ENCODE measurements at regions not wholly inside any gene's neighbourhood (a gene's known extent, or its start where the extent isn't known, plus 50 kb on each side); places are given as distances from the start of the nearest gene placed in this dataset.
"Not testable (repeated sequence)": the region's sequence is repeated elsewhere in the genome, so short reads cannot be mapped to it uniquely, and the experiment has no call there.

- Mint-ChIP-seq H3K27me3 (peaks cover 0 to 3% of the 10 kb centered on the region in 2 donors), H3K4me3 (no peak overlapping the region), H3K36me3 (no peaks in the 10 kb centered on the region), H3K9me3 (no peaks in the 10 kb centered on the region), H3K27ac (no peak overlapping the region), H3K4me1 (no peaks in the 10 kb centered on the region)
- H3K4me1 ChIP-seq (ENCODE audit: control insufficient read depth in 1 of 2, extremely low read depth in 1 of 2, insufficient read depth in 2 of 2, low read length in 2 of 2), result no peaks in the 10 kb centered on the region
- no peak overlapping the region for H3K27ac ChIP-seq (ENCODE audit: low read length)
- H3K36me3 ChIP-seq (ENCODE audit: control insufficient read depth in 2 of 2, extremely low read depth in 1 of 2, insufficient read depth in 1 of 2, low read length in 1 of 2), result no peaks in the 10 kb centered on the region
- no peak overlapping the region for H3K4me3 ChIP-seq (ENCODE audit: control insufficient read depth in 1 of 2, extremely low read depth in 1 of 2, low read length in 1 of 2)
- DNase-seq, result no peak
- H3K9me3 ChIP-seq, result no peaks in the 10 kb centered on the region
- ATAC-seq (replicated peaks in 1 of 4), result no peak
- POLR2A ChIA-PET, result no interaction called here
- WGBS (ENCODE audit: insufficient coverage), result 7% methylated on average over 2 of the region's 3 CpGs
- H3K27me3 ChIP-seq (replicated peaks in 1 of 2; ENCODE audit: control insufficient read depth in 2 of 2, extremely low read depth in 1 of 2, insufficient read depth in 2 of 2, low read length in 1 of 2), result peaks cover 0 to 11% of the 10 kb centered on the region in 2 experiments
- CTCF ChIA-PET, result no interaction called here
Measured at GRCh38 chr7:51369746-51370145, 53.1 kb upstream of the COBL start.

- H3K9me3 Mint-ChIP-seq; H3K4me3 Mint-ChIP-seq; H3K4me1 ChIP-seq (ENCODE audit: control insufficient read depth in 1 of 2, extremely low read depth in 1 of 2, insufficient read depth in 2 of 2, low read length in 2 of 2); H3K27ac Mint-ChIP-seq; CTCF ChIA-PET; DNase-seq; H3K4me3 ChIP-seq (ENCODE audit: control insufficient read depth in 1 of 2, extremely low read depth in 1 of 2, low read length in 1 of 2); POLR2A ChIA-PET; ATAC-seq (replicated peaks in 1 of 4); H3K36me3 Mint-ChIP-seq; H3K27ac ChIP-seq (ENCODE audit: low read length); H3K36me3 ChIP-seq (ENCODE audit: control insufficient read depth in 2 of 2, extremely low read depth in 1 of 2, insufficient read depth in 1 of 2, low read length in 1 of 2); H3K27me3 Mint-ChIP-seq; H3K9me3 ChIP-seq; H3K4me1 Mint-ChIP-seq: not testable (repeated sequence)
- WGBS (ENCODE audit: insufficient coverage), result 39% methylated on average over 2 of the region's 3 CpGs
- H3K27me3 ChIP-seq (replicated peaks in 1 of 2; ENCODE audit: control insufficient read depth in 2 of 2, extremely low read depth in 1 of 2, insufficient read depth in 2 of 2, low read length in 1 of 2), result peaks cover 0 to 11% of the 10 kb centered on the region in 2 experiments
Measured at GRCh38 chr7:51369228-51369627, 52.6 kb upstream of the COBL start.

GRCh38 chr7:51368334-51368733, 51.7 kb upstream of the COBL start:
- ChIA-PET POLR2A (no interaction called here), CTCF (no interaction called here)
- no peaks in the 10 kb centered on the region for H3K36me3 Mint-ChIP-seq
- Histone ChIP-seq H3K27me3 (replicated peaks in 1 of 2; ENCODE audit: control insufficient read depth in 2 of 2, extremely low read depth in 1 of 2, insufficient read depth in 2 of 2, low read length in 1 of 2) (peaks cover 0 to 11% of the 10 kb centered on the region in 2 experiments), H3K4me1 (ENCODE audit: control insufficient read depth in 1 of 2, extremely low read depth in 1 of 2, insufficient read depth in 2 of 2, low read length in 2 of 2) (no peaks in the 10 kb centered on the region), H3K9me3 (no peaks in the 10 kb centered on the region), H3K36me3 (ENCODE audit: control insufficient read depth in 2 of 2, extremely low read depth in 1 of 2, insufficient read depth in 1 of 2, low read length in 1 of 2) (no peaks in the 10 kb centered on the region), H3K4me3 (ENCODE audit: control insufficient read depth in 1 of 2, extremely low read depth in 1 of 2, low read length in 1 of 2) (no peak overlapping the region), H3K27ac (ENCODE audit: low read length) (no peak overlapping the region)
- H3K27ac Mint-ChIP-seq, result no peak overlapping the region
- H3K9me3 Mint-ChIP-seq, result no peaks in the 10 kb centered on the region
- peaks cover 0 to 3% of the 10 kb centered on the region in 2 donors for H3K27me3 Mint-ChIP-seq
- H3K4me3 Mint-ChIP-seq, result no peak overlapping the region
- ATAC-seq (replicated peaks in 1 of 4) (no peak), DNase-seq (no peak)
- no peaks in the 10 kb centered on the region for H3K4me1 Mint-ChIP-seq
- WGBS (ENCODE audit: insufficient coverage), result 54% methylated on average over 1 of the region's 1 CpG

- DNase-seq (no peak), ATAC-seq (replicated peaks in 1 of 4) (no peak)
- H3K27ac ChIP-seq (ENCODE audit: low read length), result no peak overlapping the region
- Mint-ChIP-seq H3K4me3 (no peak overlapping the region), H3K36me3 (no peaks in the 10 kb centered on the region), H3K27ac (no peak overlapping the region), H3K27me3 (peaks cover 0 to 3% of the 10 kb centered on the region in 2 donors), H3K9me3 (peaks cover 0 to 3% (median 2%) of the 10 kb centered on the region in 3 donors), H3K4me1 (no peaks in the 10 kb centered on the region)
- CTCF ChIA-PET, result interaction anchor here in 1 of 2 donors (1.3 kb wide), 1 partner anchor 205 kb away, joined by 3 read pairs; no protein-coding TSS in a partner anchor
- peaks cover 0 to 11% of the 10 kb centered on the region in 2 experiments for H3K27me3 ChIP-seq (replicated peaks in 1 of 2; ENCODE audit: control insufficient read depth in 2 of 2, extremely low read depth in 1 of 2, insufficient read depth in 2 of 2, low read length in 1 of 2)
- no peaks in the 10 kb centered on the region for H3K4me1 ChIP-seq (ENCODE audit: control insufficient read depth in 1 of 2, extremely low read depth in 1 of 2, insufficient read depth in 2 of 2, low read length in 2 of 2)
- POLR2A ChIA-PET, result no interaction called here
- no CpG with 5 or more reads among the region's 3 CpGs for WGBS (ENCODE audit: insufficient coverage)
- no peaks in the 10 kb centered on the region for H3K9me3 ChIP-seq
- no peak overlapping the region for H3K4me3 ChIP-seq (ENCODE audit: control insufficient read depth in 1 of 2, extremely low read depth in 1 of 2, low read length in 1 of 2)
- no peaks in the 10 kb centered on the region for H3K36me3 ChIP-seq (ENCODE audit: control insufficient read depth in 2 of 2, extremely low read depth in 1 of 2, insufficient read depth in 1 of 2, low read length in 1 of 2)
Measured at GRCh38 chr7:51367614-51367968, 51.0 kb upstream of the COBL start.

GRCh38 chr7:51366930-51367613, 50.5 kb upstream of the COBL start:
- no peak for ATAC-seq (replicated peaks in 1 of 4)
- Mint-ChIP-seq H3K36me3 (no peaks in the 10 kb centered on the region), H3K27me3 (peaks cover 0 to 2% of the 10 kb centered on the region in 2 donors), H3K4me1 (no peaks in the 10 kb centered on the region), H3K27ac (no peak overlapping the region), H3K4me3 (no peak overlapping the region), H3K9me3 (peaks cover 0 to 8% (median 6%) of the 10 kb centered on the region in 3 donors)
- POLR2A ChIA-PET, result no interaction called here
- Histone ChIP-seq H3K4me1 (ENCODE audit: control insufficient read depth in 1 of 2, extremely low read depth in 1 of 2, insufficient read depth in 2 of 2, low read length in 2 of 2) (no peaks in the 10 kb centered on the region), H3K27ac (ENCODE audit: low read length) (no peak overlapping the region), H3K9me3 (no peaks in the 10 kb centered on the region), H3K4me3 (ENCODE audit: control insufficient read depth in 1 of 2, extremely low read depth in 1 of 2, low read length in 1 of 2) (no peak overlapping the region), H3K27me3 (replicated peaks in 1 of 2; ENCODE audit: control insufficient read depth in 2 of 2, extremely low read depth in 1 of 2, insufficient read depth in 2 of 2, low read length in 1 of 2) (peaks cover 0 to 11% of the 10 kb centered on the region in 2 experiments), H3K36me3 (ENCODE audit: control insufficient read depth in 2 of 2, extremely low read depth in 1 of 2, insufficient read depth in 1 of 2, low read length in 1 of 2) (no peaks in the 10 kb centered on the region)
- peak in 1 of 35 experiments; percentile 8 for DNase-seq
- CTCF ChIA-PET, result interaction anchor here in 1 of 2 donors (1.3 kb wide), 1 partner anchor 204 kb away, joined by 3 read pairs; no protein-coding TSS in a partner anchor
- 23% methylated on average over 5 of the region's 6 CpGs for WGBS (ENCODE audit: insufficient coverage)
